ENCODE measurements at regions not wholly inside any gene's neighbourhood (a gene's known extent, or its start where the extent isn't known, plus 50 kb on each side); places are given as distances from the start of the nearest gene placed in this dataset.

DNA sequence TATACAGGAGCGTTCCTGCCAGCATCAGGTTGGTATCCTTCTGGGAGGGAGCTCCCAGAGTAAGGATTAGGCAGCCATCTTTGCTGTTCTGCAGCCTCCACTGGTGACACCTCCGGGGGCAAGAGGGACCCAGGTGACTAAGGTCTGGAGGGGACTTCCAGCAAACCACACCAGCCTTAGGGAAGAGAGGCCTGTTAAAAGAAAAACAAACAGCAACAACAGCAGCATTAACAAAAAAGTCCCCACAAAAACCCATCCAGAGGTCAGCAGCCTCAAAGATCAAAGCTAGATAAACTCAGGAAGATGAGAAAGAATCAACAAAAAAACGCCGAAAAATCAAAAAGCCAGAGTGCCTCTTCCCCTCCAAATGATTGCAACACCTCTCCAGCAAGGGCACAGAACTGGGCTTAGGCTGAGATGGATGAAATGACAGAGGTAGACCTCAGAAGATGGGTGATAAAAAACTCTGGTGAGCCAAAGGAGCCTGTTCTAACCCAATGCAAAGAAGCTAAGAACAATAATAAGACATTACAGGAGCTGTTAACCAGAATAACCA is 388.2 kb downstream of the SPATA31D1 start:
- 90 to 94% methylated on average over 4 of the region's 4 CpGs for WGBS, 2 donors
- no peaks in the 10 kb centered on the region for H3K4me1 ChIP-seq
- no peak overlapping the region for H3K27ac ChIP-seq
- no peaks in the 10 kb centered on the region for H3K36me3 ChIP-seq
- no peak overlapping the region for H3K4me3 ChIP-seq
- no peak for DNase-seq
- no peaks in the 10 kb centered on the region for H3K9me3 ChIP-seq
- intact Hi-C loops (cut with DNase I): no loop called here
- TF ChIP-seq POLR2AphosphoS5 (IDR thresholded peaks at IDR 0.05) (no peak), EP300 (IDR thresholded peaks at IDR 0.05) (no peak), POLR2A (IDR thresholded peaks at IDR 0.05) (no peak)
- TF ChIP-seq, protein P1, sequence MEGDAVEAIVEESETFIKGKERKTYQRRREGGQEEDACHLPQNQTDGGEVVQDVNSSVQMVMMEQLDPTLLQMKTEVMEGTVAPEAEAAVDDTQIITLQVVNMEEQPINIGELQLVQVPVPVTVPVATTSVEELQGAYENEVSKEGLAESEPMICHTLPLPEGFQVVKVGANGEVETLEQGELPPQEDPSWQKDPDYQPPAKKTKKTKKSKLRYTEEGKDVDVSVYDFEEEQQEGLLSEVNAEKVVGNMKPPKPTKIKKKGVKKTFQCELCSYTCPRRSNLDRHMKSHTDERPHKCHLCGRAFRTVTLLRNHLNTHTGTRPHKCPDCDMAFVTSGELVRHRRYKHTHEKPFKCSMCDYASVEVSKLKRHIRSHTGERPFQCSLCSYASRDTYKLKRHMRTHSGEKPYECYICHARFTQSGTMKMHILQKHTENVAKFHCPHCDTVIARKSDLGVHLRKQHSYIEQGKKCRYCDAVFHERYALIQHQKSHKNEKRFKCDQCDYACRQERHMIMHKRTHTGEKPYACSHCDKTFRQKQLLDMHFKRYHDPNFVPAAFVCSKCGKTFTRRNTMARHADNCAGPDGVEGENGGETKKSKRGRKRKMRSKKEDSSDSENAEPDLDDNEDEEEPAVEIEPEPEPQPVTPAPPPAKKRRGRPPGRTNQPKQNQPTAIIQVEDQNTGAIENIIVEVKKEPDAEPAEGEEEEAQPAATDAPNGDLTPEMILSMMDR (IDR thresholded peaks at IDR 0.05): no peak
- H3K27me3 ChIP-seq: no peaks in the 10 kb centered on the region

DNA sequence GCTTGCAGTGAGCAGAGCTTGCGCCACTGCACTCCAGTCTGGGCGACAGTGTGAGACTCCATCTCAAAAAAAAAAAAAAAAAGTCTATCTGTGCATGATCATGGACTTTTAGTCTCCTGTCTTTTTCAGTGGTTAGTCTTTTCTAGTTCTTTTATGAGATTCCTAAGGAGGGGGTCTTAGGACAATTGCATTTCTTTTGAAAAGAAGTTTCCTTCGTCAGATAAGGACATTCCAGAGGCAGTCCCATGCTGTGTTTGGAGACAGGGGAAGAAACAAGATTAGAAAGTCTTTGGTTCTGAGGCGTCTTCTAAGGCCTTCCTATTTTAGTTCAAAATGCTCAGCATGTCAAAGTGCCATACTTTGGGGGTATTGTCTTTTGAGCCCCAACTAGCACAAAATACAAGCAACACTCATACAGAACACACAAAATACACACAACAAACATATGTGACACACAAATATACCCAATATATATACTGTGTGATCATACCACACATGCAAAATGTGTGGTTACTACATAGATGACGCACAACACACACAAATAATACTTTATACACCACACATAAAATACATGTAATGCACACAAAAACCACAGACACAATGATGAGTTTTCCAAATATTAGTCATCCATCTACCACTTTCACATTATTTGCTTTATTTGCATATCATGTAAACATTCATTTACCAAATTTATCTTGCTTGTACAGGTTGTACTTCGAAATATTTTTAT is 394.5 kb downstream of the SPATA31D1 start:
- TF ChIP-seq POLR2A (IDR thresholded peaks at IDR 0.05): no peak
- WGBS, 2 donors: 93 to 95% methylated on average over 6 of the region's 6 CpGs
- Histone ChIP-seq H3K36me3 (no peaks in the 10 kb centered on the region), H3K4me3 (no peak overlapping the region), H3K4me1 (no peaks in the 10 kb centered on the region), H3K27ac (no peak overlapping the region), H3K27me3 (no peaks in the 10 kb centered on the region), H3K9me3 (no peaks in the 10 kb centered on the region)
- DNase-seq: no peak
- intact Hi-C loops (cut with DNase I): no loop called here

DNA sequence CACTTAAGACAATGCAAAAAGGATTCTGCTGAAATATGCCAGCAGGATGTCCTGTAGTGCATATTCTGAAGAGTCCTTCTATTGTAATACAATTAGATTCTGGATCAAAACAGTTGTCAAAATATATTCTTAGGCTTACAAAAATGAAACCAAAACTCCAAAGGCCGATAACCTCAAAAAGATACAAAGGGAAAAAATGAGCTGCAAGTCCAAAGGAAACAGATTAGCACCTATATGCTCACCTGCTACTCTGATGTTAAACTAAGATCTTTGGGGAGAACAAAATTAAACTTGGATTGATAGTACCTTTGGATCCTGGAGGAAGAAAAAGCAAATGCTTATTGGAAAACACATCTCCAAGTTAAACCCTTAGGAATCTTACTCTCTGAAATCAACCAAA is 397.1 kb downstream of the SPATA31D1 start:
- H3K9me3 ChIP-seq: no peaks in the 10 kb centered on the region
- no peak overlapping the region for H3K4me3 ChIP-seq
- H3K27me3 ChIP-seq: no peaks in the 10 kb centered on the region
- no peaks in the 10 kb centered on the region for H3K4me1 ChIP-seq
- 71 to 74% methylated on average over 1 of the region's 1 CpG for WGBS, 2 donors
- H3K27ac ChIP-seq: no peak overlapping the region
- no peak for TF ChIP-seq POLR2A (IDR thresholded peaks at IDR 0.05)
- TF ChIP-seq EP300 (IDR thresholded peaks at IDR 0.05): no peak
- TF ChIP-seq, protein P1 (IDR thresholded peaks at IDR 0.05): no peak
- no peak for TF ChIP-seq POLR2AphosphoS5 (IDR thresholded peaks at IDR 0.05)
- no peaks in the 10 kb centered on the region for H3K36me3 ChIP-seq
- no peak for DNase-seq
- intact Hi-C loops (cut with DNase I): no loop called here

DNA sequence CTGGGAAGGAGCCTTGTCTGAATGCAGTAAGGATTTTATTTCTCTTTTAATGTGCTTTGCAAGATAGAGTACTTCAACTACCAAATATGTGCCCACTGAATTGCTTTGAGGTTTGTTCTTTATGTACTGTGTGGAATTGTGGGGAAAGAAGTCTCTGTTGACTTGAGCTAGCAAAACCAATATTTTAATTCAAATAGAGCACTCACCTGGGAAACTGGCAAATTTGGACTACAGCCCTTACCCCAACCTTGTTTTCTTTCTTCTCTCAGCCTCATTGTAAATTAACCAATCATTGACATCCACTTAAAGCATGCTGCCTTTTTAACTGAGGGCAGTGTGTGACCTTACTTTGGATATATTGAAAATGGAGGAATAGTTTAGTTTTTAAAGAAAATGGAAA is 409.0 kb downstream of the SPATA31D1 start:
- no peak for DNase-seq
- H3K9me3 ChIP-seq: no peaks in the 10 kb centered on the region
- no peaks in the 10 kb centered on the region for H3K36me3 ChIP-seq
- H3K27ac ChIP-seq: no peak overlapping the region
- no peak overlapping the region for H3K4me3 ChIP-seq
- H3K27me3 ChIP-seq: no peaks in the 10 kb centered on the region
- no peaks in the 10 kb centered on the region for H3K4me1 ChIP-seq
- TF ChIP-seq EP300 (IDR thresholded peaks at IDR 0.05) (no peak), POLR2A (IDR thresholded peaks at IDR 0.05) (no peak), POLR2AphosphoS5 (IDR thresholded peaks at IDR 0.05) (no peak)
- TF ChIP-seq, protein P1 (IDR thresholded peaks at IDR 0.05): no peak
- intact Hi-C loops (cut with DNase I): no loop called here

DNA sequence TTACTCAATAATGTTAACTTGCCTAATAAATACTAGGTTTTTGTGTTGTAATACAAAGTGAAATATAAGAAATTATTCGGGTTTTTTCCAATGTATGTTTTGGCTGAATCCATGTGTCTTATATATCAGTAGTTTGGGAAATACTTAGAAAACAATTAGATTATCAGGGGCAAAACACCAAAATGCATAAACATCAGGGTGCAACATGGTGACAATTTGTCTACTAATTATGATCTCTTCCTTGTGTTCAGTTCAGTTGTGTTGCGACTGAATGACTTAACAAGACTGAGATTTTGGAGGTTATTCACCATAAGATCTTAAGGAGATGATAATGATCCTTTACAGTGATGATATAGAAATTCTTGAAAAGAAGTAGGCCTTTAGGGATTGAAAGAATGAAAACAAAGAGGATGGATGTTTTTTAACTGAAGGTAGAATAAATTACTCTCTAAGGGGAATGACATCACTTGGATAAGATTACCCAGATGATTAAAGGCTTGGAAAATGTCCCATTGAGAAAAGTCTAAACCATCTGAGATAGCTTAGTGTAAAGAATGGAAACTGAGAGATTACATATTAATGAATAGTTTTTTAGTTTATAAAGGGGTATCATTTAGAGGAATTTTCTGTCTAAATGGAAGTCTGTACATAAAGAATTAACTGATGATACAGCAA is 415.8 kb downstream of the SPATA31D1 start:
- no peaks in the 10 kb centered on the region for H3K36me3 ChIP-seq
- DNase-seq: no peak
- H3K4me1 ChIP-seq: peaks cover 0 to 17% (median 9%) of the 10 kb centered on the region in 4 donors
- no peaks in the 10 kb centered on the region for H3K27me3 ChIP-seq
- intact Hi-C loops (cut with DNase I): no loop called here
- TF ChIP-seq POLR2AphosphoS5 (IDR thresholded peaks at IDR 0.05): no peak
- TF ChIP-seq, protein P1 (IDR thresholded peaks at IDR 0.05): no peak
- no peak for TF ChIP-seq EP300 (IDR thresholded peaks at IDR 0.05)
- no peak for TF ChIP-seq POLR2A (IDR thresholded peaks at IDR 0.05)
- H3K4me3 ChIP-seq: no peak overlapping the region
- no peak overlapping the region for H3K27ac ChIP-seq
- 92 to 96% methylated on average over 2 of the region's 2 CpGs for WGBS, 2 donors
- H3K9me3 ChIP-seq: no peaks in the 10 kb centered on the region
